ENCODE measurements at regions not wholly inside any gene's neighbourhood (a gene's known extent, or its start where the extent isn't known, plus 50 kb on each side); places are given as distances from the start of the nearest gene placed in this dataset.
A peak's percentile ranks its signal among the peaks of the same experiment; 100 is the strongest.

DNA sequence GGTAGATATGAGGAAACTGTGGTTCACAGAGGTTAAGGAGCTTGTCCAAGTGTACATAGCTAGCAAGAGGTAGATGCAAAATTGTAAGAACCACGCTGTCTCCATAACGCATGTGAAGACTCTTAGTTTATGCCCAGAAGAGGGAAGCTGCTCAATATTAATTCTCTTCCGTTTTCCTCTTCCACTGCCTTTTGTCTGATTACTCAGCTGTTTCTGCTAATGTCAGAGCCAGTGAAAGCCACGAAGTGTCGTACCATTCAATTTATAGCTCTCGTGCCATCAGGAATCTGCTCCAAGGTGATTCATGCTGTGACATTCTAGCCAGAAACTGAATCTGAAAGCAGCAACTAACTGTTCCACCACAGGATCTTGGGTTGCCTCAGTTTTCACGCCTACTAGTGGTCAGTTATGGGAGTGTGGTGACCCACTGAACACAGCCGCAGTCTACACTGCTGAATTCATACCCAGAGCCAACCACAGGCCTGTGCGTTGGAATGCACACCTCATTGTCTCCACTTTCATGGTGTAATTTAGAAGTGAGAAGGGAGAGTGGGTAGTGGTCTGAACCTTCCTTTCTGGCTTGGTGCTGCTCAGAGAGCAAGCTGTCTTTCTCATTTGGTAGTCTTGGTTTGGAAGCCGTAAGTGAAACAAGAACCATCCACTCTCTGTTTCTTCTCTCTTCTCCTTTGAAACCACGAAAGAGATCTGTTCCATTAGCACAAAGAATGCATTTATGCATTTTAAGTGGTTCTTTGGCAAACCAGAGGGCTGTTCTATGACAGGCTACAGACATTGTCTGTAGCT lies 74.2 kb upstream of the NAP1L1 start:
- Histone ChIP-seq H3K27me3 (ENCODE audit: control insufficient read depth in 3 of 3, insufficient read depth in 3 of 3, low read length in 3 of 3) (no peaks in the 10 kb centered on the region), H3K27ac (ENCODE audit: low read depth, low read length) (no peak overlapping the region), H3K36me3 (ENCODE audit: control insufficient read depth in 3 of 3, insufficient read depth in 3 of 3, low read length in 3 of 3) (no peaks in the 10 kb centered on the region), H3K4me3 (ENCODE audit: low read length in 3 of 3) (peak overlapping the region in 2 of 3 donors; percentile 7 to 56), H3K9ac (ENCODE audit: low read depth in 1 of 3, low read length in 3 of 3) (peak overlapping the region in 1 of 3 donors; percentile 44), H3K9me3 (ENCODE audit: control insufficient read depth in 3 of 3, low read length in 3 of 3) (no peaks in the 10 kb centered on the region), H3K4me1 (ENCODE audit: control insufficient read depth in 3 of 3, insufficient read depth in 3 of 3, low read length in 3 of 3) (no peaks in the 10 kb centered on the region)

DNA sequence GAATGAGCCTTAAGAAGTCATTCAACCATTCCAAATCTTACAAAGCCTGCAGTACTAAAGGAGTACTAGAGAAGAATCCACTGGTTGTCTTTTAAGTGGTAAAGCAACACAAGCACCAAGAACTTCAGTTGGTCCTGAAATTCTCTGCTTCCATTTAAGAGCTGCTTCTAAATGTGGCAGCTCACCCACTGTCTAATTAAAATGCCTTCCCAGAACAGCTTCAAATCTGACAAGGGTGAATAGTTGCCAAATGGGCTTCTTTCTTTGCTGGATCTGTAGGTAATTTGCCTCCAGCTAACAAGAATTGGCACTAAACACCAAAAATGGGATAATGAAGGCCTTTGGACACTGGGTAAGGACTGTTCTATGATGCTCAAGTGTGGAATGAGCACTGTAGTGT lies 72.2 kb upstream of the NAP1L1 start:
- Histone ChIP-seq H3K9ac (ENCODE audit: low read depth in 1 of 3, low read length in 3 of 3) (no peak overlapping the region), H3K36me3 (ENCODE audit: control insufficient read depth in 3 of 3, insufficient read depth in 3 of 3, low read length in 3 of 3) (no peaks in the 10 kb centered on the region), H3K27me3 (ENCODE audit: control insufficient read depth in 3 of 3, insufficient read depth in 3 of 3, low read length in 3 of 3) (no peaks in the 10 kb centered on the region), H3K27ac (ENCODE audit: low read depth, low read length) (no peak overlapping the region), H3K4me1 (ENCODE audit: control insufficient read depth in 3 of 3, insufficient read depth in 3 of 3, low read length in 3 of 3) (no peaks in the 10 kb centered on the region), H3K4me3 (ENCODE audit: low read length in 3 of 3) (no peak overlapping the region), H3K9me3 (ENCODE audit: control insufficient read depth in 3 of 3, low read length in 3 of 3) (no peaks in the 10 kb centered on the region)

DNA sequence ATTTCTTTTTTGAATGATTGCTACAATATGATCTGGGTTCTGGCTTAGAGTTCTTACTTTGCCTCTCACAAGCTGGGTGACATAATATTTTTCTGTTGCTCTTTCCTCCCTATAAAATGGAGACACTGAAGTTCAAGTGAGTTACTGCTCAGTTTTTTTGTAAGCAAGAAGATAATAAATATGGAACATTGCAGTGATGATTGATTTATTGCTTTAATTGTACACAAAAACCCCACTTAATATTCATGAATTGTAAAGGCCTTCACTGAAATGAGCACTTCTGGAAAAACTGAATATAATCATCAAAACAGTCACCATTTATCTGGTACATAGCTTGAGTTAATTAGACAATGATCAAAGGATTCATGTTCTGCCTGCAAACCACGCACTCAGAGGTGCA lies 71.8 kb upstream of the NAP1L1 start:
- Histone ChIP-seq H3K27me3 (ENCODE audit: control insufficient read depth in 3 of 3, insufficient read depth in 3 of 3, low read length in 3 of 3) (no peaks in the 10 kb centered on the region), H3K9ac (ENCODE audit: low read depth in 1 of 3, low read length in 3 of 3) (no peak overlapping the region), H3K4me1 (ENCODE audit: control insufficient read depth in 3 of 3, insufficient read depth in 3 of 3, low read length in 3 of 3) (no peaks in the 10 kb centered on the region), H3K36me3 (ENCODE audit: control insufficient read depth in 3 of 3, insufficient read depth in 3 of 3, low read length in 3 of 3) (no peaks in the 10 kb centered on the region), H3K4me3 (ENCODE audit: low read length in 3 of 3) (no peak overlapping the region), H3K9me3 (ENCODE audit: control insufficient read depth in 3 of 3, low read length in 3 of 3) (no peaks in the 10 kb centered on the region), H3K27ac (ENCODE audit: low read depth, low read length) (no peak overlapping the region)

DNA sequence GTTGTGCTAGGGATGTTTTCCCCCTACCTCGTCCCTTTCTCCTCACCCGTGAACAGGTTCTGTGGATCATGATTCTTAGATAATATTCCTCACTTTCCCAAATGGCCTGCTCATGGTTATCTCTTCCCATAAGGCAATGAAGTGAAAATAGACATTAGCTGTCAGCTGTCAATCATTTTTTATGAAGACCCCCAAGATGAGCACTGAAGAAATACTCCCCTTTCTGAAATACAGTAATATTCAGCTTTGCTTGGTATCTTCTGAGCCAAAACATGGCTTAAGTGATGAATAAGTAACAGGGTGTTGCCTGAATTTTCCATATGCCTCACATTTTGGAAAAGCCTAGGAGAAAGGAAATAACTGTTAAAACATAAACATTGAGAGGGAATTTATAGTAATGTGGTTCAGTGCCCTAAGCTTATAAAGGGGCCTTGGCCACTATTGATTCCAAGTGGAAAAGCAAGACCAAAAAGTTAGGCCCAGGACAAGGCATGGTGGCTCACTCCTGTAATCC lies 70.7 kb upstream of the NAP1L1 start:
- Histone ChIP-seq H3K4me1 (ENCODE audit: control insufficient read depth in 3 of 3, insufficient read depth in 3 of 3, low read length in 3 of 3) (no peaks in the 10 kb centered on the region), H3K9me3 (ENCODE audit: control insufficient read depth in 3 of 3, low read length in 3 of 3) (no peaks in the 10 kb centered on the region), H3K36me3 (ENCODE audit: control insufficient read depth in 3 of 3, insufficient read depth in 3 of 3, low read length in 3 of 3) (no peaks in the 10 kb centered on the region), H3K4me3 (ENCODE audit: low read length in 3 of 3) (no peak overlapping the region), H3K27me3 (ENCODE audit: control insufficient read depth in 3 of 3, insufficient read depth in 3 of 3, low read length in 3 of 3) (no peaks in the 10 kb centered on the region), H3K27ac (ENCODE audit: low read depth, low read length) (no peak overlapping the region), H3K9ac (ENCODE audit: low read depth in 1 of 3, low read length in 3 of 3) (no peak overlapping the region)

DNA sequence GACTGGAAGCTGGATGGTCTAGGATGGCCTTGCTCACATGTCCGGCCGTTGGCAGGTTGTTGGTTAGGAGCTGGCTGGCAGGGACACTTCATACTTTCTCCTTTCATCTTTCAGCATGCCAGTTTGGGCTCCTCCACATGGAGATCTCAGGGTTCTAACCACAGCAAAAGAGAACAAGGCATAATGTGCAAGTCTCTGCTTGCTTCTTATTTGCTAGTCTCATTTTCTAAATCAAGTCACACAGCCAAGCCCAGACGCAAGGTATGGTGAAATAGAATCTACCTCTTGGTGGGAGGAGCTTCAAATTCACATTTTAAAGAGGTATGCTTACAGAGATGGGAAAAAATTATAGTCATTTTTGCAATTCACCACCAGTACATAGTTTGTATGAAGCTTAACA lies 69.1 kb upstream of the NAP1L1 start:
- Histone ChIP-seq H3K4me1 (ENCODE audit: control insufficient read depth in 3 of 3, insufficient read depth in 3 of 3, low read length in 3 of 3) (no peaks in the 10 kb centered on the region), H3K9me3 (ENCODE audit: control insufficient read depth in 3 of 3, low read length in 3 of 3) (no peaks in the 10 kb centered on the region), H3K27ac (ENCODE audit: low read depth, low read length) (no peak overlapping the region), H3K9ac (ENCODE audit: low read depth in 1 of 3, low read length in 3 of 3) (no peak overlapping the region), H3K27me3 (ENCODE audit: control insufficient read depth in 3 of 3, insufficient read depth in 3 of 3, low read length in 3 of 3) (no peaks in the 10 kb centered on the region), H3K4me3 (ENCODE audit: low read length in 3 of 3) (no peak overlapping the region), H3K36me3 (ENCODE audit: control insufficient read depth in 3 of 3, insufficient read depth in 3 of 3, low read length in 3 of 3) (no peaks in the 10 kb centered on the region)

DNA sequence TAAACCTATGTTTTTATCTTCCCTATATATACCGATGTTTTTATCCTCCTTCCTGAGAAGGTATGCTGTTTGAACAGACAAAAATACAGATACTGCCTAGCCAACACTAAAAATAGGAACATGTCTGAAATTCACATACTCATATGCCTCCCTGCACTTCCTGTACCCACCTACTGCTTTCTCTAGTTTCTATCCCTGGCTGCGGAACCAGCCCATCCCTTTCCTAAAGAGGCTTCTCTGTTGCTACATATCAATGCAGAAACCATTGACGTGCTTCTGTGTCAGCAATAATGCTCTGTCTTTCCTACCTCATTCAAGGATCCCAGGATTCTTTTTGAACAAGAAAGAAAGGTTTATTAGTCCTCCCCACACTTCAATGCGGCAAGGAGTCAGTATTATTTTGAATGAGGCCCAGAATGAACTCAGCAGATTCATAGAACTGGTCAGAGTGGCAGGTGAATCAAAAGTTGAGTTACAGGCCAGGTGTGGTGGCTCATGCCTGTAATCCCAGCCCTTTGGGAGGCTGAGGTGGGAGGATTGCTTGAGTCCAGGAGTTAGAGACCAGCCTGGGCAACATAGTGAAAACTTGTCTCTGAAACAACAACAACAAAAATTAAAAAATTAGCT lies 67.8 kb upstream of the NAP1L1 start:
- no peak overlapping the region for H3K27ac ChIP-seq (ENCODE audit: low read depth, low read length)
- H3K4me1 ChIP-seq (ENCODE audit: control insufficient read depth in 3 of 3, insufficient read depth in 3 of 3, low read length in 3 of 3): no peaks in the 10 kb centered on the region
- H3K9ac ChIP-seq (ENCODE audit: low read depth in 1 of 3, low read length in 3 of 3): no peak overlapping the region
- H3K4me3 ChIP-seq (ENCODE audit: low read length in 3 of 3): no peak overlapping the region
- no peaks in the 10 kb centered on the region for H3K27me3 ChIP-seq (ENCODE audit: control insufficient read depth in 3 of 3, insufficient read depth in 3 of 3, low read length in 3 of 3)
- no peaks in the 10 kb centered on the region for H3K9me3 ChIP-seq (ENCODE audit: control insufficient read depth in 3 of 3, low read length in 3 of 3)
- no peaks in the 10 kb centered on the region for H3K36me3 ChIP-seq (ENCODE audit: control insufficient read depth in 3 of 3, insufficient read depth in 3 of 3, low read length in 3 of 3)

DNA sequence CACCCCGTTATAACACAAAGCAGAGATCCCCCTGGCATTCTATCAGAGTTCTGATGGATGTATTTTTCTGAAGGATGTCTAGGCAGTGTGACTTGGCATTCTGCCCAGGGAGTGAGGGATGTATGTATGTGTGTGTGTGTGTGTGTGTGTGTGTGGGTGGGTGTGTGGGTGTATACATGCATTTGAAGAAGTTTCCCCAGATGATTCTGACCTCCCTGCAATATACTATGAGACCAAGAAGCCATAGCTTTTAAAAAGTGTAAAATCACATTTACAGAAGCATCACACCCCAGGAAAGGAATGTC lies 59.7 kb upstream of the NAP1L1 start:
- Histone ChIP-seq H3K9ac (ENCODE audit: low read depth in 1 of 3, low read length in 3 of 3) (no peak overlapping the region), H3K9me3 (ENCODE audit: control insufficient read depth in 3 of 3, low read length in 3 of 3) (no peaks in the 10 kb centered on the region), H3K27ac (ENCODE audit: low read depth, low read length) (no peak overlapping the region), H3K36me3 (ENCODE audit: control insufficient read depth in 3 of 3, insufficient read depth in 3 of 3, low read length in 3 of 3) (no peaks in the 10 kb centered on the region), H3K4me1 (ENCODE audit: control insufficient read depth in 3 of 3, insufficient read depth in 3 of 3, low read length in 3 of 3) (no peaks in the 10 kb centered on the region), H3K4me3 (ENCODE audit: low read length in 3 of 3) (no peak overlapping the region), H3K27me3 (ENCODE audit: control insufficient read depth in 3 of 3, insufficient read depth in 3 of 3, low read length in 3 of 3) (no peaks in the 10 kb centered on the region)

DNA sequence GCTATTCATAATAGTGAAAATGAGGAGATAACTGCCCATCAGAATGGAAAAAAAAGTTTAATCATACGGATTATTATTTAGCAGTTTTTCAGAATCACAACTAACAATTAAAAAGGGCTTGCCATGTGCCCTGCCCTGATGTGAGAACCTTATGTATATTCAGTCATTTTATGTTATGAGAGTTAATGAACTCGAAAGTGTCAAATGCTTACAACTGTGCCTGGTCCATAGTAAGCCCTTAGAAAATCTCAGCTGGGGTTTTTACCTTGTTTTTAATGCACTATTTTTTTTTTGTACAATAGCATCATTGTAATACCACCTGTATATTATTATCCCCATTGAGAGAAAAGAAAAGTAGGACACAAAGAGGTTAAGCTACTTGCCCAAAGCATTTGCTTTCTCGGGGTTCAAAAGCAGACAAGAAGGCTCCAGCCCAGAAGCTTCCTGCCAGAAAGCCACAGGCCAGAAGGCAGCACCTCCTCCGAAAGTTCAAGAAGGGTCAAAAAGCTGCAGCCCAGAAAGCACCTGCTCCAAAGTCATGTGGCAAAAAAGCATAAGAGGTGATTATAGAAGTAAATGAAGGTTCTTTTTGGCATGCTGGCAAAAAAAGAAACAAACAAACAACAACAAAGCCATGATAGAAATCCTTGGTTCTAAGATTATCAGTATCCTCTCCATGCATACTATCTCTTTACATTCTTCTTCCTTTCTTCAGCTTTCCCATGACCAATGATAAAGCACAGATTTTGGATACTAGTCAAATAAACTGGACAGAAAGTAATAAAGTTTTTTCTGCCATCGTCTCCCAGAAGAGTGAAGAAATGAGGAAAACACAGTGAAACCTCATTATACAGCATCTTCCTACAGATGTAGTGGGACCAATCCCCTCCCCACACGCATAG lies 59.1 kb upstream of the NAP1L1 start:
- H3K9ac ChIP-seq (ENCODE audit: low read depth in 1 of 3, low read length in 3 of 3): no peak overlapping the region
- H3K4me3 ChIP-seq (ENCODE audit: low read length in 3 of 3): no peak overlapping the region
- no peak overlapping the region for H3K27ac ChIP-seq (ENCODE audit: low read depth, low read length)
- H3K4me1 ChIP-seq (ENCODE audit: control insufficient read depth in 3 of 3, insufficient read depth in 3 of 3, low read length in 3 of 3): no peaks in the 10 kb centered on the region
- no peaks in the 10 kb centered on the region for H3K27me3 ChIP-seq (ENCODE audit: control insufficient read depth in 3 of 3, insufficient read depth in 3 of 3, low read length in 3 of 3)
- no peaks in the 10 kb centered on the region for H3K9me3 ChIP-seq (ENCODE audit: control insufficient read depth in 3 of 3, low read length in 3 of 3)
- H3K36me3 ChIP-seq (ENCODE audit: control insufficient read depth in 3 of 3, insufficient read depth in 3 of 3, low read length in 3 of 3): no peaks in the 10 kb centered on the region

DNA sequence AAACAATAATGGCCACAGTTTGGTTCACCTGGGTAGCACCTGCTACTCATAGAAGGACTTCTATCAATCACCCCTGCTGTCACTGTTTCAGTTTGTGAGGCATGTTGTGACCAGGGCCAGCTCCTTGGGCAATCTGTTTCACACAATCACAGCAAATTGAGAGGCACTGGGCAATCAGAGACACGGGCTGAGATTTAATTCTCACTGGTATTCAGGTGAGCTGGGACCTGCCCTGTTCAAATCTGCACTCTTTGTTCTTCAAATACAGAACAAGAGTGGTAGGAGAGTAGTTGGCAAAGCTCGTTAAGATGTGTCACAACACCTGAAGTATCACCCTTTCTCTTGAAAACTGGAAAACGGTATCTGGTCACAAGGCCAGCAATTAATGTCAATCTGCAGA lies 57.8 kb upstream of the NAP1L1 start:
- Histone ChIP-seq H3K9me3 (ENCODE audit: control insufficient read depth in 3 of 3, low read length in 3 of 3) (peaks cover 2 to 7% (median 3%) of the 10 kb centered on the region in 3 donors), H3K9ac (ENCODE audit: low read depth in 1 of 3, low read length in 3 of 3) (no peak overlapping the region), H3K4me3 (ENCODE audit: low read length in 3 of 3) (no peak overlapping the region), H3K27ac (ENCODE audit: low read depth, low read length) (no peak overlapping the region), H3K27me3 (ENCODE audit: control insufficient read depth in 3 of 3, insufficient read depth in 3 of 3, low read length in 3 of 3) (no peaks in the 10 kb centered on the region), H3K4me1 (ENCODE audit: control insufficient read depth in 3 of 3, insufficient read depth in 3 of 3, low read length in 3 of 3) (no peaks in the 10 kb centered on the region), H3K36me3 (ENCODE audit: control insufficient read depth in 3 of 3, insufficient read depth in 3 of 3, low read length in 3 of 3) (no peaks in the 10 kb centered on the region)

DNA sequence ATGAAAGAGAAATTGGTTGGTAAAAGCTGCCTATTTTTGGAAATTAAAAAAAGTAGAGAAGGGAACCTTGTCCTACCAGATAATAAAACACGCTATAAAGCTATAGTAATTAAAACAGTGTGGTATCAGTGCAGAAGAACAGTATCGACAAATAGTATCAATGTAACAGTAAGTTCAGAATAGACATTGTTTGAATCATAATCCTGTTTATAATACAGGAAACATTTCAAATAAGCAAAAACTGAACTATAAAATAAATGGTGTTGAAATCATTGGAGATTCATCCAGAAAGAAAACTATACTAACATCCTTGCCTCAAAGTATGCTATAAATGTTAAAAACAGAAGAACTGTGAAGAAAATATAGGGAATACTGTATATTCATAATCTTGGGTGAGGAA lies 54.2 kb upstream of the NAP1L1 start:
- Histone ChIP-seq H3K4me1 (ENCODE audit: control insufficient read depth in 3 of 3, insufficient read depth in 3 of 3, low read length in 3 of 3) (no peaks in the 10 kb centered on the region), H3K9me3 (ENCODE audit: control insufficient read depth in 3 of 3, low read length in 3 of 3) (peaks cover 2 to 7% (median 3%) of the 10 kb centered on the region in 3 donors), H3K27ac (ENCODE audit: low read depth, low read length) (no peak overlapping the region), H3K9ac (ENCODE audit: low read depth in 1 of 3, low read length in 3 of 3) (no peak overlapping the region), H3K27me3 (ENCODE audit: control insufficient read depth in 3 of 3, insufficient read depth in 3 of 3, low read length in 3 of 3) (no peaks in the 10 kb centered on the region), H3K4me3 (ENCODE audit: low read length in 3 of 3) (no peak overlapping the region), H3K36me3 (ENCODE audit: control insufficient read depth in 3 of 3, insufficient read depth in 3 of 3, low read length in 3 of 3) (no peaks in the 10 kb centered on the region)
